ENCODE measurements at regions not wholly inside any gene's neighbourhood (a gene's known extent, or its start where the extent isn't known, plus 50 kb on each side); places are given as distances from the start of the nearest gene placed in this dataset.

GRCh38 chr9:12178634-12179033 lies 514.6 kb upstream of the TYRP1 start:
- no peak for TF ChIP-seq FOS (IDR thresholded peaks at IDR 0.05; ENCODE audit: low read depth, low read length)
- no peak for TF ChIP-seq POLR2A (IDR thresholded peaks at IDR 0.05; ENCODE audit: low read depth, low read length)
- TF ChIP-seq CTCF (conservative IDR thresholded peaks at IDR 0.05; ENCODE audit: low read depth, low read length): no peak

All from IMR-90 (cell line).